LNCaP clone FGC (cell line): ENCODE measurements at regions not wholly inside any gene's neighbourhood (a gene's known extent, or its start where the extent isn't known, plus 50 kb on each side); places are given as distances from the start of the nearest gene placed in this dataset.

Experiments used
- DNase-seq: peaks from one replicate; pipeline ENCODE4 v3.0.0-alpha.2; 2011; ENCODE audit warnings: low read depth
- H3K4me3 ChIP-seq: 2 replicates; pipeline ENCODE4 v1.5.1; 2011; ENCODE audit warnings: mild to moderate bottlenecking, low read depth, low read length, control low read depth
- TF ChIP-seq, protein P1 (sequence below): IDR thresholded peaks from 2 replicates; pipeline ENCODE4 v1.5.1; 2012; ENCODE audit warnings: mild to moderate bottlenecking; ENCODE audit not compliant: control insufficient read depth, insufficient read depth; ENCODE audit errors: extremely low read depth

DNA sequence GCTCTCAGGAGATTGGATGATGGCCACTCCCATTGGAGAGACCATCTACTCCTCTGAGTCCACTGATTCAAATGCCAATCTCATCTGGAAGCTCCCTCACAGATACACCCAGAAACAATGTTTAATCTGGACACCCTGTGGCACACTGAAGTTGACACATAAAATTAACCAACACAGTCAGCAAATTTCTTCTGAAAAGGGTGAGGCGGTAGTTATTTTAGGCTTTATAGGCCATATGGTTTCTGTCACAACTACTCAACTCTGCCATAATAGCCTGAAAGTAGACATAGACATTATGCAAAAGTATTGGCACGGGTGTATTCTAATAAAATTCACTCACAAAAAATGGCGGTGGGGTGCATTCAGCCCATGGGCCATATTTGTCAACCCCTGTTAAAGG, 244.5 kb upstream of the VLDLR start:
- no peak for DNase-seq

DNA sequence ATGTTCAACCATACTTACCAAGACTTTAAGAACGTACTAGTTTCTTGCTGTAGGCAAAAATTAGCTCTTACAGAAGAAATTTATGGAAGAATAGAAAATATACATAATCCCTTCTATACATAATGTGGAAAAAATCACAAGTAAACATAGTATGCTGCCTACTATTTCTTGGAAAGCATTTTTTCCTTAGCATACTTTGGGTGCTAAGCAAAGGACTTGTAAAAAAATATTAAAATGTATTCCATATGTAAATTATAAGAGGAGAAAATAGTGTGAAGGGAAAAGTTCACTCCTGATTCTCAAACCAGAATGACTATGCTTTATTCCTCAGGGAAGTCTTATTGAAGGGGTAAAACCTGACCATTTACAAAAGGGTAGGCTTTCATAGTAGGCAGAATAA, 243.8 kb upstream of the VLDLR start:
- TF ChIP-seq, protein P1, sequence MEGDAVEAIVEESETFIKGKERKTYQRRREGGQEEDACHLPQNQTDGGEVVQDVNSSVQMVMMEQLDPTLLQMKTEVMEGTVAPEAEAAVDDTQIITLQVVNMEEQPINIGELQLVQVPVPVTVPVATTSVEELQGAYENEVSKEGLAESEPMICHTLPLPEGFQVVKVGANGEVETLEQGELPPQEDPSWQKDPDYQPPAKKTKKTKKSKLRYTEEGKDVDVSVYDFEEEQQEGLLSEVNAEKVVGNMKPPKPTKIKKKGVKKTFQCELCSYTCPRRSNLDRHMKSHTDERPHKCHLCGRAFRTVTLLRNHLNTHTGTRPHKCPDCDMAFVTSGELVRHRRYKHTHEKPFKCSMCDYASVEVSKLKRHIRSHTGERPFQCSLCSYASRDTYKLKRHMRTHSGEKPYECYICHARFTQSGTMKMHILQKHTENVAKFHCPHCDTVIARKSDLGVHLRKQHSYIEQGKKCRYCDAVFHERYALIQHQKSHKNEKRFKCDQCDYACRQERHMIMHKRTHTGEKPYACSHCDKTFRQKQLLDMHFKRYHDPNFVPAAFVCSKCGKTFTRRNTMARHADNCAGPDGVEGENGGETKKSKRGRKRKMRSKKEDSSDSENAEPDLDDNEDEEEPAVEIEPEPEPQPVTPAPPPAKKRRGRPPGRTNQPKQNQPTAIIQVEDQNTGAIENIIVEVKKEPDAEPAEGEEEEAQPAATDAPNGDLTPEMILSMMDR = no peak
- H3K4me3 ChIP-seq = no peak overlapping the region
- no peak for DNase-seq

More for the DNA sequence above, 244.5 kb upstream of the VLDLR start:
- no peak overlapping the region for H3K4me3 ChIP-seq
- TF ChIP-seq, protein P1 = no peak

DNA sequence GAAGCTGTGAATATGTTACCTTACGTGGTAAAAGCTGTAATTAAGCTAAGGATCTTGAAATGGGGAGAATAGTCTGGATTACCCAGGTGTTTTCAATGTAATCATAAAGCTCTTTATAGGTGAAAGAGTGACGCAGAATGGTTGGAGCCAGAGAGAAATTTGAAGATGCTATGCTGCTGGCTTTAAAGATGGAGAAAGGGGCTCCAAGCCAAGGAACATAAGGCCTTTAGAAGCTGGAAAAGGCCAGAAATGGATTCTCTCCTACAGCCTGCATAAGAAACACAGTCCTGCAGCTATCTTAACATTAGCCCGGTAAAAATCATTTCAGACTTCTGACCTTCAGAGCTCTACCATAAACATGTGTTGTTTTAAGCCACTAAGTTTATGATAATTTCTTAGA, 243.3 kb upstream of the VLDLR start:
- TF ChIP-seq, protein P1 = no peak
- DNase-seq = no peak

DNA sequence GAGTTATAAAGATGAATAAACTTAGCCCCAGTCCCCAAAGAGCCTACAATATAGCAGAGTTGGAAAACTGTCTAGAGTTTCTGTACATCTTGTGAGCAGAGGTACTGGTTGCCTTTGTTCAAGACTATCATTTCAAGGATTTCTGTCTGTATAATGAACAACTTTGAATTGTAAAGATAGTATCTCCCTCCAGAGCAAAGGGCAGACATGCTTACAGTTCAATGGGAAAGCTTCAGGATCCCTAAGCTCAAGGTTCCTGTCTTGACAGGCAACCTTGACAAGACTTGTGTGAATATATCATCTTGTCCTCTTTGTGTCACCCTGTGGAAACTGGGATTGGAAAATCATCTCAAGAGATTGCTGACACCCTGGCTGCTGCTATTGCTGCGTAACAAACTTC, 242.8 kb upstream of the VLDLR start:
- TF ChIP-seq, protein P1 = no peak
- no peak overlapping the region for H3K4me3 ChIP-seq
- no peak for DNase-seq

More for the DNA sequence above, 243.3 kb upstream of the VLDLR start:
- no peak overlapping the region for H3K4me3 ChIP-seq

DNA sequence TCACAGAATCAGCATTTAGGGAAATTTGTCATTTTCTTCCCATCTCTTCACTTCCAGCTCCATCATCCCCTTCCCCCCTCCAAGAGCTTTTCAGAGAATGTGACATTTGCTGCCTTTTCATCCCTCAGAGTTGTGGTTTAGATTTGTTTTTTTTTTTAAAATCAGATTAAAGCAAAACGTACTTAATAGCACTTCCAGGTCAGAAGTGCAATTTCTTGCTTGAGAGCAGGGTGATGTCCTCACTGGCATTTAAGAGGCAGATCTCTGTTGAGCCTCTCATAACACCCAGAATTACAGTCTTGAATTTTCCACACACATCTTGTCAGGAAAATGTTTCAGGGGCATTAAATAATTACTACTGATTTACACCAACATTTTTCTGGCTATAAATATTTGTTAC, 236.8 kb upstream of the VLDLR start:
- DNase-seq = no peak
- no peak overlapping the region for H3K4me3 ChIP-seq
- TF ChIP-seq, protein P1 = no peak

DNA sequence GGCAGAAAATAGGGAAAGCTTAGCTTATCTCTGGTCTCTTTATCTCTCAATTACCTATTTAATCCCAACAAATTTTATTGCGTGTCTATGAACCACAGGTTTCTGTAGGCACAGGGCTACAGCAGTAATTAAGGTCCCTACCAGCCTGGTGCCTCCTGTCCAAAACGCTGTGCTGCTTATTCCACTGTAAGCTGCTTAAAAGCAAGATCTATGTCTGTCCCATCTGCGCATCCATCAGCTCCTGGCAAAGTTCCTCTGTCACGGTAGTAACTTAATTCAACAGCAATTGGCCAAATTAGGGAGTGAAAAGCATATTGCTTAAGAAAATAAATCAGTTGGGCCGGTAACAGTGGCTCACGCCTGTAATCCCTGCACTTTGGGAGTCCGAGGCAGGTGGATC, 235.8 kb upstream of the VLDLR start:
- no peak for DNase-seq
- H3K4me3 ChIP-seq = no peak overlapping the region
- TF ChIP-seq, protein P1 = no peak

DNA sequence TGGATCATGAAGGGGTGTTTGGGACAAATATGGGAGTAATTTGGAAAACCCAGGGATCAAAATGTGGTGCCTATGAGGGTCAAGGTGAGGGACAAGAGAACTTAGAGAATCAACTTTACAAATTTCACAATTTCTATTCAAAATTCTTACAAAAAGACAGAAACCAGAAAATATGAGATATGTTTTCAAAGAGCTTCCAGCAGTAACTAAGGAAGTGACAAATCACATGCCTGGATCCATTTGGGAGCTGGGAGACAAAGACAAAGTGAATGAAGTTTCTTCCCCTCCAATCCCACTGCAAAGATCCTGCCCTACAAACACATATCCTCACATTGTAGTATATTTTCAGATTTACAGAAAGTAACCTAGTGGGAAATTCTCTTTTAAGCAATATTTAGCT, 235.0 kb upstream of the VLDLR start:
- DNase-seq = no peak
- no peak overlapping the region for H3K4me3 ChIP-seq
- TF ChIP-seq, protein P1 = no peak
